ENCODE measurements at regions not wholly inside any gene's neighbourhood (a gene's known extent, or its start where the extent isn't known, plus 50 kb on each side); places are given as distances from the start of the nearest gene placed in this dataset.

DNA sequence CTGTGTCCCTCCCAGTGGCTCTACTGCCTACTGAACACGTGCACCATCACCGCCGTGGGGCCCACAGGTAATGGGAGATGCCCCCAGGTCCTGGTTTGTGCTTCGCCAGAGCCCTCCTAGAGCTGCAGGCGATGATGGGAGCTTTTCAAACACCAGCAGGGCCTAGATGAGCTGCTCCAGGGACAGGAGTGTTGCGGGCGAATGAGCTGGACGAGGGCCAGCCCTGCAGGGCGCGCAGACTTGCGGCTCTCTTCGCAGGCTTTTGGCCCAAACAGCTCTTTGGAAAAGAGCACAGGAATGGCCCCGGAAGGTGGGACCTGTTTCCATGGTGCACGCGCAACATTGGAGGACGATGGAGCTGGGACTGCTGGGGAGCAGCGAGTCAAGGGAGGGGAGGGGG lies 409.3 kb upstream of the SULF2 start:
- no peak for DNase-seq
- H3K9me3 ChIP-seq, result no peaks in the 10 kb centered on the region
- H3K27ac ChIP-seq, result no peak overlapping the region
- no peaks in the 10 kb centered on the region for H3K4me1 ChIP-seq
- no peak for ATAC-seq
- 88 to 96% methylated on average over 4 to 15 of the region's 17 CpGs for WGBS, 2 donors
- peaks cover 0 to 6% of the 10 kb centered on the region in 2 donors for H3K27me3 ChIP-seq
- no peak overlapping the region for H3K4me3 ChIP-seq
- no peaks in the 10 kb centered on the region for H3K36me3 ChIP-seq (replicated peaks in 1 of 2; ENCODE audit: insufficient read depth in 1 of 2, low read depth in 2 of 2)
- intact Hi-C loops (cut with DNase I), result no loop called here
- TF ChIP-seq, protein P1, sequence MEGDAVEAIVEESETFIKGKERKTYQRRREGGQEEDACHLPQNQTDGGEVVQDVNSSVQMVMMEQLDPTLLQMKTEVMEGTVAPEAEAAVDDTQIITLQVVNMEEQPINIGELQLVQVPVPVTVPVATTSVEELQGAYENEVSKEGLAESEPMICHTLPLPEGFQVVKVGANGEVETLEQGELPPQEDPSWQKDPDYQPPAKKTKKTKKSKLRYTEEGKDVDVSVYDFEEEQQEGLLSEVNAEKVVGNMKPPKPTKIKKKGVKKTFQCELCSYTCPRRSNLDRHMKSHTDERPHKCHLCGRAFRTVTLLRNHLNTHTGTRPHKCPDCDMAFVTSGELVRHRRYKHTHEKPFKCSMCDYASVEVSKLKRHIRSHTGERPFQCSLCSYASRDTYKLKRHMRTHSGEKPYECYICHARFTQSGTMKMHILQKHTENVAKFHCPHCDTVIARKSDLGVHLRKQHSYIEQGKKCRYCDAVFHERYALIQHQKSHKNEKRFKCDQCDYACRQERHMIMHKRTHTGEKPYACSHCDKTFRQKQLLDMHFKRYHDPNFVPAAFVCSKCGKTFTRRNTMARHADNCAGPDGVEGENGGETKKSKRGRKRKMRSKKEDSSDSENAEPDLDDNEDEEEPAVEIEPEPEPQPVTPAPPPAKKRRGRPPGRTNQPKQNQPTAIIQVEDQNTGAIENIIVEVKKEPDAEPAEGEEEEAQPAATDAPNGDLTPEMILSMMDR (IDR thresholded peaks at IDR 0.05), result no peak
- TF ChIP-seq POLR2A (IDR thresholded peaks at IDR 0.05), result no peak

DNA sequence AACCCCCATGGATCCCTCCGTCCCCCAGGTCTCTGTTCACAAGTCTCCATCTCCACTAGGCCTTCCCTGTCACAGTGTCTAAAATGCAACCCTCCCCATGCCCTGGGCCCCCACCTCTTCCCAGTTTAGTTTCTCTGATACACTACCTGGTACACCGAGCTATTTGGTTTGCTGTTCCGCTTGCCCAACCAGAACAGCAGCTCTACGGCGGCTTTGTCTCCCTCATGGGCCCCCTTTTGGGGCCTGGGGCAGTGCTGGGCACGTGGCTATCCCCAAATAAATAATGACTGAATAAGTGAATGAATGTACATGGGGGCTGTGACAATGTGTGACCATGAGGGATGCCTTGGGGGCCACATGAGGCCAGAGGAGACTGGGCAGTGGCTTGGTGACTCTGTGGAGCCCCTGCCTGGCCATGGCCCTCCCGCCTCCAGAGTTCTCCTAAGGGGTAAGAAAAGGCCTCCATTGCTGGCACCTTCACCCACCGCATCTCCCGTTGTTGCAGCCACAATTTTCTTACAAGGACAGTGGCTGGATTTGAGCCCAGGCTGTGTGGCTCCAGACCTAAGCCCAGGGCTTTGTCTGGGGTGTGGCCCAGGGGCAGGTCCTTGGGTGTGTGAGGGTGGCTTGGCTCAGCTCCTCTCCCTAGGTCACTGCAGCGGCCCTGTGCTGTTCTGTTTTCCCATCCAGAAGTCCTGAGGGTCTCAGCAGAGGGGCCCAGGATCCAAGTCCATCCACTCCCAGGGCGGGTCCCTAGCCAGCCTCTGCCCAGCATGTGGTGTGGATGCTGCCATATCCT lies 408.5 kb upstream of the SULF2 start:
- Histone ChIP-seq H3K9me3 (no peaks in the 10 kb centered on the region), H3K36me3 (replicated peaks in 1 of 2; ENCODE audit: insufficient read depth in 1 of 2, low read depth in 2 of 2) (no peaks in the 10 kb centered on the region), H3K27me3 (peaks cover 0 to 6% of the 10 kb centered on the region in 2 donors), H3K27ac (no peak overlapping the region), H3K4me3 (no peak overlapping the region), H3K4me1 (no peaks in the 10 kb centered on the region)
- no peak for DNase-seq
- TF ChIP-seq, protein P1 (IDR thresholded peaks at IDR 0.05), result no peak
- no peak for TF ChIP-seq POLR2A (IDR thresholded peaks at IDR 0.05)
- 73 to 77% methylated on average over 9 to 11 of the region's 11 CpGs for WGBS, 2 donors
- no peak for ATAC-seq
- intact Hi-C loops (cut with DNase I), result no loop called here

DNA sequence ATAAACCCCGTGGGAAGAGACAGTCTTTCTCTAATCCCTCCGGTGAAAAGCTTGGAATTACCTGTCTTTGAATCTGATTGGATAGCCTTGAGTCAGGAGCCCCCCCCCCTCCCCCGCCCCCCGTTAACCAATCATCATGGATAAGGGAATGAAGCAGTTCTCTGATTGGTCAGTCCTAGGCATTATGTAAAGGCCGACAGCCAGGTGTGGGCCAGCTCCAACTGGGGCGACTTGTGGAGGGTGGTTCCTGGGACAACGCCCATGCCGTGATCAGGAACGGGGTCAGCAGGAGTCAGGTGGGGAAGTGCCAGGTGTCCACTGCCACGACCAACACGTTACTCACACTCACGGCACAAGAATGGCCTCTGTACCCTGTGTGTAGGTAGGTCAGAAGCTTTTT lies 406.8 kb upstream of the SULF2 start:
- H3K9me3 ChIP-seq, result no peaks in the 10 kb centered on the region
- DNase-seq (no peak), ATAC-seq (no peak)
- no peak overlapping the region for H3K4me3 ChIP-seq
- H3K27me3 ChIP-seq, result no peaks in the 10 kb centered on the region
- no peaks in the 10 kb centered on the region for H3K4me1 ChIP-seq
- H3K36me3 ChIP-seq (replicated peaks in 1 of 2; ENCODE audit: insufficient read depth in 1 of 2, low read depth in 2 of 2), result no peaks in the 10 kb centered on the region
- TF ChIP-seq POLR2A (IDR thresholded peaks at IDR 0.05), result no peak
- TF ChIP-seq, protein P1 (IDR thresholded peaks at IDR 0.05), result no peak
- H3K27ac ChIP-seq, result no peak overlapping the region
- WGBS, 2 donors, result 57 to 62% methylated on average over 8 to 12 of the region's 12 CpGs
- intact Hi-C loops (cut with DNase I), result no loop called here

DNA sequence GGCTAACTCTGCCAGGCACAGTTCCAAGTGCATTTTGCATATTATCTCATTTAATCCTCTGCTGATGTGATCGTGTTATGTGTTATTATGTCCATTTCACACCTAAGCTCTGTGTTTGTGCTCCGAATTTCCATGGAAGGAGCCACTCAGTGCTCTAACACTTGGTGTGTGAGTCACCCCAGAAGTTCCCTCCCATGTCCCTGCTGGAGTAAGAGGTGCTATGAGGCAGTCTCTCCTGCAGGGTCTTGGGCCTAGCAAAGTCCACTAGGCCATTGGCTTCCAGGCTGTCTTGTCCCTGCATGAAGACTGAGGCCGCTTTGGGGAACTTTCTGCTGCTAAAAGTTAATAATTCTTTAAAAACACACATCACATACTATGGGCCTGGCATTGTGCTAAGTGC lies 405.9 kb upstream of the SULF2 start:
- no peak for ATAC-seq
- H3K4me1 ChIP-seq, result no peaks in the 10 kb centered on the region
- intact Hi-C loops (cut with DNase I), result no loop called here
- TF ChIP-seq, protein P1 (IDR thresholded peaks at IDR 0.05), result no peak
- no peak for TF ChIP-seq POLR2A (IDR thresholded peaks at IDR 0.05)
- no peaks in the 10 kb centered on the region for H3K36me3 ChIP-seq (replicated peaks in 1 of 2; ENCODE audit: insufficient read depth in 1 of 2, low read depth in 2 of 2)
- no peak for DNase-seq
- no peaks in the 10 kb centered on the region for H3K27me3 ChIP-seq
- 54 to 66% methylated on average over 3 of the region's 3 CpGs for WGBS, 2 donors
- no peak overlapping the region for H3K4me3 ChIP-seq
- H3K27ac ChIP-seq, result no peak overlapping the region
- no peaks in the 10 kb centered on the region for H3K9me3 ChIP-seq

DNA sequence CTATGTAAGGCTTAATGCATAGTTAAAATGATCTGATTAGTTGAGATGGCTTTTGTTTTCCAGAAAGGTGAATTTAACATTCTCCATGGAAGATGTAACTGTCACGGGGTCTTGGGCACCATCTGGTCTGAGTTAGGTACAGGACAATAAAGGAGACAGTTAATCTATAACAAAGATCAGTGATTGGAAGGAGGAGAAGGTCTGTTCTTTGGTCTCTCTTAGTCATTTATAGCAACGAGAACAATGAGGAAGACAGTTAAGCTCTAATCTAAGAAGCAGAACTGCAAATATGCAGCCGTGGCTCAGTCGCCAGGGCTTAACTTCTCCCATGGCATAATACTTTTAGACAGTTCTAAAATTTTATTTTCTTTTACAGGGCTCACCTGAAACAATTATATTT lies 405.5 kb upstream of the SULF2 start:
- no peak for DNase-seq
- intact Hi-C loops (cut with DNase I), result no loop called here
- 58 to 61% methylated on average over 4 of the region's 4 CpGs for WGBS, 2 donors

More for the DNA sequence above, 405.5 kb upstream of the SULF2 start:
- no peaks in the 10 kb centered on the region for H3K27me3 ChIP-seq
- ATAC-seq, result no peak
- H3K9me3 ChIP-seq, result no peaks in the 10 kb centered on the region
- H3K27ac ChIP-seq, result no peak overlapping the region
- H3K4me1 ChIP-seq, result no peaks in the 10 kb centered on the region
- H3K36me3 ChIP-seq (replicated peaks in 1 of 2; ENCODE audit: insufficient read depth in 1 of 2, low read depth in 2 of 2), result no peaks in the 10 kb centered on the region
- TF ChIP-seq, protein P1 (IDR thresholded peaks at IDR 0.05), result no peak
- TF ChIP-seq POLR2A (IDR thresholded peaks at IDR 0.05), result no peak
- H3K4me3 ChIP-seq, result no peak overlapping the region

Measured in body of pancreas (tissue), 4 donors.